Testis (tissue), 2 donors: ENCODE measurements at regions not wholly inside any gene's neighbourhood (a gene's known extent, or its start where the extent isn't known, plus 50 kb on each side); places are given as distances from the start of the nearest gene placed in this dataset.

ENCODE experiments used
- CTCF ChIP-seq, 3 experiments: fragments of 450-650 bp in 2 of 3; fragments of 200-600 bp in 1 of 3; sonication (generic) in 1 of 3; IDR thresholded peaks; one replicate each; pipeline ENCODE4 v1.5.1; 2016 to 2019; ENCODE audit warnings: antibody characterized with exemption in 3 of 3, mild to moderate bottlenecking in 2 of 3, moderate library complexity in 1 of 3
- POLR2A ChIP-seq: fragments of 450-650 bp; IDR thresholded peaks from one replicate; pipeline ENCODE4 v1.6.1; 2017; ENCODE audit warnings: antibody characterized with exemption, mild to moderate bottlenecking, moderate library complexity

- TF ChIP-seq CTCF (IDR thresholded peaks at IDR 0.05), result no peak
- TF ChIP-seq POLR2A, result no peak
Measured at GRCh38 chr11:7167976-7168740, 79.4 kb downstream of the RBMXL2 start.
